ENCODE measurements at regions not wholly inside any gene's neighbourhood (a gene's known extent, or its start where the extent isn't known, plus 50 kb on each side); places are given as distances from the start of the nearest gene placed in this dataset.
A peak's percentile ranks its signal among the peaks of the same experiment; 100 is the strongest.
"Not testable (repeated sequence)": the region's sequence is repeated elsewhere in the genome, so short reads cannot be mapped to it uniquely, and the experiment has no call there.

- DNase-seq (ENCODE audit: low spot score) = no peak
Observed at GRCh38 chr6:163701762-163702161, 287.2 kb downstream of the QKI start.

DNA sequence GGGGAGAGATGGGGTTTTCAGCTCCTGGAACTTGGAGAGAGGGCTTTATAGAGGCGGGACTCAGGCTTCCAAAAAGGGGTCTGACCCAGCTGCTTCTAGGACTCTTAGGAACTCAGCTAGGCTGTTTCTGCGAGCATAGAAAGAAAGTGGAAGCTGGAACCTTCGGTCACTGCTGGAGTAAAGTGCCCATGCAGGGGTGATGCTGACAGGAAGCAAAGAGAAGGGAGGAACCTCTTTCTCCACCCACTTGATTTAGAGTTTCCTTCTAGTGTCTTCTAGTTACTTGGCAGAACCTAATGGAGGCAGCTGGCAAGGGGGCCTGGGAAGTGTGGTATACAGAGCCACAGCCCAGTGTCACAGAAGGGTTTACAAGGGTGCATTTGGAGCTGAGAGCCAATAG is 283.6 kb downstream of the QKI start:
- DNase-seq (ENCODE audit: low spot score) = no peak

DNA sequence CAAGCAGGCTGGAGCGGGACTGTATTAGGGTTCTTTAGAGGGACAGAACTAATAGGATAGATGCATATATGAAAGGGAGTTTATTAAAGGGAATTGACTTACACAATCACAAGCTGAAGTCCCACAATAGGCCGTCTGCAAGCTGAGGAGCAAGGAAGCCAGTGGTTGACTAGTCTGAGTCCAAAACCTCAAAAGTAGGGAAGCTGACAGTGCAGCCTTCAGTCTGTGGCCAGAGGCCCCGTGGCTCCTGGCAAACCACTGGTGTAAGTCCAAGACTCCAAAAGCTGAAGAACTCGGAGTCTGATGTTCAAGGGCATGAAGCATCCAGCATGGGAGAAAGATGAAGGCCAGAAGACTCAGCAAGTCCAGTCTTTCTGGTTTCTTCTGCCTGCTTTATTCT is 281.8 kb downstream of the QKI start:
- not testable (repeated sequence) for DNase-seq (ENCODE audit: low spot score)

GRCh38 chr6:163695414-163695864 is 280.9 kb downstream of the QKI start:
- no peak for DNase-seq (ENCODE audit: low spot score)

GRCh38 chr6:163694988-163695398 is 280.5 kb downstream of the QKI start:
- DNase-seq (ENCODE audit: low spot score) = no peak

GRCh38 chr6:163694072-163694471 is 279.6 kb downstream of the QKI start:
- no peak for DNase-seq (ENCODE audit: low spot score)

DNA sequence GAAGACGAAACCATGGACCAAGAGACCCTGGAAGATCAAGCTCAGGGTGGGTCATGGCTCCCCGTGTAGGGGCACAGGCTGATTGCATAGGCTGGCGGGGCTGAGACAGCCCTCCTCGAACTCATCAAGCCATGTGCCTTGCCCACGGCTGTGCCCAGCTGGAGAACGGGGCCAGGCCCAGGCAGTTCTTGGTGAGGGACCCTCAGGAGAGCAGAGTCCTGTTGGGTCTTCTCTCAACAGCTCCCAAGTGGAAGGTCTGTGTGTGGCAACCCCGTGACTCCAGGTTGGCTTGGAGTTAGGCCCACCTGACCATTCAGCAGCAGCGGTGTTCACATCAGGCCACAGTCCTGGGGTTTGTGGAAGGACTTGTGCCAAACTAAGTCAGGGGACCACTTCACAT is 276.5 kb downstream of the QKI start:
- DNase-seq (ENCODE audit: low spot score) = no peak

GRCh38 chr6:163688739-163689362 is 274.3 kb downstream of the QKI start:
- DNase-seq (ENCODE audit: low spot score) = no peak

GRCh38 chr6:163687075-163687474 is 272.6 kb downstream of the QKI start:
- no peak for DNase-seq (ENCODE audit: low spot score)

DNA sequence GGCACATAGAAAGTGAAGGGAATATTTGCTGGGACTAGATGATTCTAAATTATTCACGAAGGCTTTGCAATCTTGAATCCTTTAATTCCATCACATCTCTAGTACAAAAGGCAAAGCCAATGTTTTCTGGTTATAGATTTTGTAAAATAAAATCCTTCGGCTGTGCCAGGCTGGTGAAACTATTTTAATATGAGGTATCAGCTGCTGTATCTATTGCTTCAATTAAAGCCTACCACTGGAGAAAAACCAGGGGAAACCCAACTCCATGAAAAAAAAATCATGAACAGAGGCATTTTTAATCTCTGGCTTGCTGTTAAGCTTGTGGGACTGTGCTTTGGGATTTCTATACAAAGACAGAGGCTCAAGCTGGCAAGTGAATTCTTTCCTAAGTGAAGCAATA is 271.8 kb downstream of the QKI start:
- no peak for DNase-seq (ENCODE audit: low spot score)

DNA sequence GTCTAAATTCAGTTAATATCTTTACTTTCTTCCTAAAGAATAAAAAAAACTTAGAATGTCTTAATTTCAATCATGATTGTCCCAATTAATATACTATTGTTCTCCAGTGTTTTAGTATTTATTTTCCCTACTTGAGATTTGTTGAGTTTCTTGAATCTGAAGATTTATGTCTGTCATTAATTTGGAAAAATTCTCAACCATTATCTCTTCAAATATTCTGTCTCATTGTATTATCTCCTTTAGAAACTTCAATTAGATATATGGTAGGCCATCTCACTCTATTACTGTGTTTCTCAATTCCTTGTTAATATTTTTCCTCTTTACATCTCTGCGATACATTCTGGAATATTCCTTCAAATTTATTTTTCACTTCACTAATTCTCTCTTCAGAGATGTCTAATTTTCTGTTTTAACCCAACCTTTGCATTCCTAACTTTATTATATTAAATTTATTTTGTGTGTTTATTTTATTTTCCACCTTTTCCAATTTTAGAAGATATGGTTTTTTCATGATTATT is 268.6 kb downstream of the QKI start:
- no peak for DNase-seq (ENCODE audit: low spot score)

- DNase-seq (ENCODE audit: low spot score) = no peak
Observed at GRCh38 chr6:163679753-163680152, 265.2 kb downstream of the QKI start.

- DNase-seq (ENCODE audit: low spot score) = no peak
Observed at GRCh38 chr6:163679012-163679660, 264.6 kb downstream of the QKI start.

DNA sequence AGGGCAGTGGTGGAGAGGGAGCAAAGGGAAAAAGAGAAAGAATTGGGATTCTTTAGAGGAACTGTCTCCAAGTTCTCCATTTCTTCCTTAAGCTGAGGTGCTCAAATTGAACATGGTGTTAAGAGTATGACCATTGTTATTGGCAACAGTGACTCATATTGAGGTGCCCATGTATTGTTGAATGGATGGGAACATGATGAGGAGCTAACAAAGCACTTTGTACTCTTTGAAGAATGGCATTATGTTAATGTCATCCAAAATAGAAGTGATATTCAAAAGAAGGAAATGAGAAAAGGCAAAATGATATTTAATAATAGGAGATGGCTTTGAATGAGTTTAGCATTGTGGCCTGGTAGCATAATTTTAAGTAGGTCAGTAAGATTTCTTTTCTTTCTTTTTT is 261.1 kb downstream of the QKI start:
- DNase-seq (ENCODE audit: low spot score) = no peak

DNA sequence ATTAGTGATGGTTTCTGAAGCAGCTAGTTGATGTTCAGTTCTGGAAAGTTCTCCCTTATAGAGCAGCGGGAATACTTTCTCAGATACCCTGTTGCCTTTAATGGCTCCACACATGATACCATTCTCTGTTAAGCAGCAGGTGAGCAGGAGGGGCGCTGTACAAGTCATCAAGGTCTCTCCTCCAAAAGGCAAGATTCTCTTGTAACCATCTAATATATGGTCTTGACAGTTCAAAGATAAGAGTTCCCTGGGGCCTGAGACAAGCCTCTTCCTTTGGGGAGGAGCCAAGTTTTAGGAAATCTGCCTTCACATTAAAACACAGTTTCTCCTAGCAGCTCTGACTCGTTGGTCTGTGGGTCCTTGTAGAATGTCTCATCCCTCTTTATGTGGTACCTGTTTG is 258.2 kb downstream of the QKI start:
- DNase-seq (ENCODE audit: low spot score) = no peak

DNA sequence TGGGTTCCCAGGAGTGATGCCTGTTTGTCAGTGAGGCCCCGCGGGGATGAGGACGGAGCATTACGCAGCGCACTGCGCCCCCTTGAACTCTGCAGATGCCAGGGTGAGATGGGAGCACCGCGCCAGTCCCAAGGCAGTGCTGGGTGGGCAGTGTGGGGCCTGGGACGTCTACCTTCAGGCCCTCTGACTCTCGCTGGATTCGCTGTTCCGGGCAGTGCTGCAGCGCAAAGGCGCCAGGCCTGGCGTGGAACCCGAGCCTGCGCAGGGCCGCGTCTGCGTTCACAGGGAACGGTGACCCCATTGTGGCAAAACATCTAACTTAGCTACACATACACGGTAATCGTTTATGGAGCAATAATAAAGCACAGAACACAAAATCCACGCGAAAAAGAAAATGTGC is 257.3 kb downstream of the QKI start:
- DNase-seq (ENCODE audit: low spot score) = no peak

DNA sequence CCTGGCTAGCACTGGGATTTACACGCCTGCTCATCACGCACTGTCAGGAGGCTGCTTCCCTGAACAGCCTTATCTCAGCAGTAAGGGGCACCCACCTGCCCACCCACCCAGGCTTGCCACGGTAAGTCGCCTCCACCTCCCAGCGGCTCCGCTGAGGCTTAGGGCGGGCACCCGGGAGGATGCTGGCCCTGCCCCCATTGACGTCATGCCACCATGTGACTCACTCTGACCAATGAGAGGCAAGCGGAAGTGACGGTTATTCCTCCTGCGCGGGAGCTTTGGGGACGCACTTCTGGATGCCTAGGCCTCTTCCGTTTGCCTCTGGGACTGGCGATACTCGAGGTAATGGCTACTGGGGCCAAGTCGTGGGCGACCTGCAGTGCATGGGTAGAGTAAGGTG is 256.8 kb downstream of the QKI start:
- DNase-seq (ENCODE audit: low spot score) = no peak

GRCh38 chr6:163670336-163670735 is 255.8 kb downstream of the QKI start:
- no peak for DNase-seq (ENCODE audit: low spot score)

- no peak for DNase-seq (ENCODE audit: low spot score)
Observed at GRCh38 chr6:163668061-163668426, 253.5 kb downstream of the QKI start.

- DNase-seq (ENCODE audit: low spot score) = peak; percentile 46
Observed at GRCh38 chr6:163667372-163668060, 253.0 kb downstream of the QKI start.

- no peak for DNase-seq (ENCODE audit: low spot score)
Observed at GRCh38 chr6:163665464-163665863, 250.9 kb downstream of the QKI start.

GRCh38 chr6:163663575-163663974 is 249.1 kb downstream of the QKI start:
- DNase-seq (ENCODE audit: low spot score) = no peak

- DNase-seq (ENCODE audit: low spot score) = no peak
Observed at GRCh38 chr6:163662604-163663225, 248.2 kb downstream of the QKI start.

Data from ureter (tissue), 1 donor.